OCI-LY7 (cell line): ENCODE measurements at regions not wholly inside any gene's neighbourhood (a gene's known extent, or its start where the extent isn't known, plus 50 kb on each side); places are given as distances from the start of the nearest gene placed in this dataset.

Experiments used
- BruUV-seq: library from RNA; stranded (reverse); fragments of 400-500 nt; replicated peaks from 2 replicates; lab custom pipeline; 2021; lab: Mats Ljungman, UMichigan
- CTCF ChIA-PET: fragments of 300-600 bp; sonication (Branson Sonifier 250); formaldehyde crosslinking; loops from one replicate; lab custom pipeline; 2022; ENCODE audit warnings: antibody characterized with exemption; ENCODE audit not compliant: unreplicated experiment; lab: Charles Lee
- POLR2A ChIA-PET: fragments of 300-600 bp; sonication (Branson Sonifier 250); formaldehyde crosslinking; loops from one replicate; lab custom pipeline; 2022; ENCODE audit warnings: antibody characterized with exemption; lab: Charles Lee
- DNase-seq: peaks from one replicate; pipeline ENCODE4 v3.0.0-alpha.2; 2015; ENCODE audit warnings: low spot score
- H2AFZ ChIP-seq: fragments of 200-600 bp; sonication (generic), shearing (Covaris generic); 2 replicates; pipeline ENCODE4 v1.6.1; 2014; ENCODE audit warnings: mild to moderate bottlenecking, antibody characterized with exemption, low read length, moderate library complexity
- H3K27ac ChIP-seq: fragments of 200-600 bp; sonication (generic); 2 replicates; pipeline ENCODE4 v1.5.1; 2014; ENCODE audit warnings: mixed run types, low read depth, mild to moderate bottlenecking, moderate library complexity, low read length, inconsistent platforms; ENCODE audit not compliant: poor library complexity, severe bottlenecking
- H3K36me3 ChIP-seq: fragments of 200-600 bp; sonication (generic); 2 replicates; pipeline ENCODE4 v1.6.1; 2014; ENCODE audit warnings: mild to moderate bottlenecking, antibody characterized with exemption, low read length, moderate library complexity, mixed read lengths; ENCODE audit not compliant: insufficient read depth
- H3K4me1 ChIP-seq: fragments of 200-600 bp; sonication (generic); 2 replicates; pipeline ENCODE4 v1.5.1; 2014; ENCODE audit warnings: mild to moderate bottlenecking, low read length; ENCODE audit not compliant: insufficient read depth, poor library complexity, severe bottlenecking
- H3K4me2 ChIP-seq: fragments of 200-600 bp; sonication (generic); 2 replicates; pipeline ENCODE4 v1.6.1; 2014; ENCODE audit warnings: mild to moderate bottlenecking, low read length
- H3K4me3 ChIP-seq: fragments of 200-600 bp; sonication (generic); 2 replicates; pipeline ENCODE4 v1.5.1; 2014; ENCODE audit warnings: mild to moderate bottlenecking, low read depth, low read length; ENCODE audit not compliant: poor library complexity, severe bottlenecking
- H3K79me2 ChIP-seq: fragments of 200-600 bp; sonication (generic); 2 replicates; pipeline ENCODE4 v1.6.1; 2016; ENCODE audit warnings: low read depth, mild to moderate bottlenecking, low read length, moderate library complexity, mixed read lengths; ENCODE audit not compliant: insufficient read depth
- H3K9me2 ChIP-seq: fragments of 200-600 bp; sonication (generic); 2 replicates; pipeline ENCODE4 v1.6.1; 2016; ENCODE audit warnings: mild to moderate bottlenecking, low read length, mixed read lengths; ENCODE audit not compliant: insufficient read depth
- H3K9me3 ChIP-seq: fragments of 200-600 bp; sonication (generic); 2 replicates; pipeline ENCODE4 v1.6.1; 2014; ENCODE audit warnings: mild to moderate bottlenecking, mixed run types, low read length, mixed read lengths
- H4K20me1 ChIP-seq: fragments of 200-600 bp; sonication (generic); 2 replicates; pipeline ENCODE4 v1.6.1; 2014; ENCODE audit warnings: mild to moderate bottlenecking, antibody characterized with exemption, low read length, moderate library complexity, mixed read lengths; ENCODE audit not compliant: insufficient read depth
- CTCF ChIP-seq: fragments of 200-600 bp; sonication (generic); conservative IDR thresholded peaks from 2 replicates; pipeline ENCODE4 v1.5.1; 2014; ENCODE audit warnings: mild to moderate bottlenecking, antibody characterized with exemption, low read length, moderate library complexity, mixed read lengths
- EZH2phosphoT487 ChIP-seq: fragments of 200-600 bp; sonication (generic); IDR thresholded peaks from 2 replicates; pipeline ENCODE4 v1.6.1; 2018; ENCODE audit warnings: low read depth, borderline replicate concordance, mild to moderate bottlenecking, mixed run types, antibody characterized with exemption, low read length, moderate library complexity, mixed read lengths
- intact Hi-C: fragments of 100-400 bp; cut with micrococcal nuclease; formaldehyde crosslinking; loops from one replicate; pipeline ENCODE4 v1.10.0; 2022; ENCODE audit not compliant: unreplicated experiment

- H3K9me2 ChIP-seq = no peaks in the 10 kb centered on the region
- no peaks in the 10 kb centered on the region for H3K4me1 ChIP-seq
- H3K79me2 ChIP-seq = no peaks in the 10 kb centered on the region
- DNase-seq = no peak
- H3K4me2 ChIP-seq = no peak overlapping the region
- no peak overlapping the region for H3K27ac ChIP-seq
- TF ChIP-seq CTCF (no peak), EZH2phosphoT487 (no peak)
- POLR2A ChIA-PET = no interaction called here
- no peaks in the 10 kb centered on the region for H3K36me3 ChIP-seq
- no TSS peak for BruUV-seq
- CTCF ChIA-PET = no interaction called here
- H2AFZ ChIP-seq = no peak overlapping the region
- no peaks in the 10 kb centered on the region for H4K20me1 ChIP-seq
- intact Hi-C loops = no loop called here
- no peaks in the 10 kb centered on the region for H3K9me3 ChIP-seq
- H3K4me3 ChIP-seq = no peak overlapping the region
These were observed 471.0 kb downstream of the TXNL1 start for GRCh38 chr18:56167366-56167765.

- Histone ChIP-seq H3K4me1 (no peaks in the 10 kb centered on the region), H3K4me3 (no peak overlapping the region), H3K36me3 (no peaks in the 10 kb centered on the region), H4K20me1 (no peaks in the 10 kb centered on the region), H3K4me2 (no peak overlapping the region), H3K79me2 (no peaks in the 10 kb centered on the region), H3K9me2 (no peaks in the 10 kb centered on the region), H3K27ac (no peak overlapping the region), H2AFZ (no peak overlapping the region), H3K9me3 (no peaks in the 10 kb centered on the region)
- CTCF ChIA-PET = no interaction called here
- POLR2A ChIA-PET = no interaction called here
- TF ChIP-seq CTCF (no peak), EZH2phosphoT487 (no peak)
- BruUV-seq = no TSS peak
- intact Hi-C loops = no loop called here
- DNase-seq = no peak
These were observed 471.5 kb downstream of the TXNL1 start for GRCh38 chr18:56166914-56167313.

GRCh38 chr18:56165601-56166355, 472.6 kb downstream of the TXNL1 start:
- Histone ChIP-seq H3K4me2 (no peak overlapping the region), H4K20me1 (no peaks in the 10 kb centered on the region), H3K9me3 (no peaks in the 10 kb centered on the region), H3K36me3 (no peaks in the 10 kb centered on the region), H3K4me3 (no peak overlapping the region), H3K4me1 (no peaks in the 10 kb centered on the region), H3K79me2 (no peaks in the 10 kb centered on the region), H3K9me2 (no peaks in the 10 kb centered on the region), H3K27ac (no peak overlapping the region), H2AFZ (no peak overlapping the region)
- no peak for DNase-seq
- no TSS peak for BruUV-seq
- POLR2A ChIA-PET = no interaction called here
- TF ChIP-seq EZH2phosphoT487 = no peak
- TF ChIP-seq CTCF = no peak
- intact Hi-C loops = no loop called here
- CTCF ChIA-PET = no interaction called here
